Glutamatergic neuron (in vitro differentiated cells): ENCODE measurements at regions not wholly inside any gene's neighbourhood (a gene's known extent, or its start where the extent isn't known, plus 50 kb on each side); places are given as distances from the start of the nearest gene placed in this dataset.

Experiments
- DNase-seq: peaks from one replicate; pipeline ENCODE4 v3.0.0; 2022
- H3K27ac Mint-ChIP-seq: one replicate; pipeline ENCODE4 v1.8.0; 2020; ENCODE audit warnings: mild to moderate bottlenecking, mixed read lengths, inconsistent platforms; ENCODE audit not compliant: unreplicated experiment
- H3K27me3 Mint-ChIP-seq: one replicate; pipeline ENCODE4 v1.8.0; 2020; ENCODE audit warnings: mild to moderate bottlenecking, moderate library complexity, mixed read lengths, inconsistent platforms; ENCODE audit not compliant: unreplicated experiment
- H3K36me3 Mint-ChIP-seq: one replicate; pipeline ENCODE4 v1.8.0; 2020; ENCODE audit warnings: mild to moderate bottlenecking, mixed read lengths, inconsistent platforms; ENCODE audit not compliant: unreplicated experiment
- H3K4me1 Mint-ChIP-seq: one replicate; pipeline ENCODE4 v1.8.0; 2020; ENCODE audit warnings: mild to moderate bottlenecking, low read depth, mixed read lengths, inconsistent platforms; ENCODE audit not compliant: unreplicated experiment
- H3K4me3 Mint-ChIP-seq: one replicate; pipeline ENCODE4 v1.8.0; 2020; ENCODE audit warnings: mild to moderate bottlenecking, mixed read lengths, inconsistent platforms; ENCODE audit not compliant: unreplicated experiment
- H3K9me3 Mint-ChIP-seq: one replicate; pipeline ENCODE4 v1.8.0; 2020; ENCODE audit warnings: mild to moderate bottlenecking, moderate library complexity, mixed read lengths, inconsistent platforms; ENCODE audit not compliant: unreplicated experiment
- CTCF ChIP-seq: fragments of 200-600 bp; sonication (generic); IDR thresholded peaks from one replicate; pipeline ENCODE4 v1.5.0; 2021; ENCODE audit not compliant: partially characterized antibody, unreplicated experiment

- H3K27ac Mint-ChIP-seq = no peak overlapping the region
- H3K4me1 Mint-ChIP-seq = no peaks in the 10 kb centered on the region
- DNase-seq = no peak
- H3K4me3 Mint-ChIP-seq = no peak overlapping the region
- H3K9me3 Mint-ChIP-seq = no peaks in the 10 kb centered on the region
- H3K36me3 Mint-ChIP-seq = no peaks in the 10 kb centered on the region
- peaks cover 2% of the 10 kb centered on the region for H3K27me3 Mint-ChIP-seq
- no peak for TF ChIP-seq CTCF
These were observed 93.7 kb upstream of the DDX18 start for GRCh38 chr2:117720765-117721164.

GRCh38 chr2:117723483-117723882, 91.0 kb upstream of the DDX18 start:
- H3K36me3 Mint-ChIP-seq = no peaks in the 10 kb centered on the region
- H3K27ac Mint-ChIP-seq = no peak overlapping the region
- peaks cover 2% of the 10 kb centered on the region for H3K27me3 Mint-ChIP-seq
- H3K4me3 Mint-ChIP-seq = no peak overlapping the region
- DNase-seq = no peak
- no peaks in the 10 kb centered on the region for H3K9me3 Mint-ChIP-seq
- no peaks in the 10 kb centered on the region for H3K4me1 Mint-ChIP-seq
- TF ChIP-seq CTCF = no peak

- DNase-seq = no peak
- peaks cover 2% of the 10 kb centered on the region for H3K27me3 Mint-ChIP-seq
These were observed 90.5 kb upstream of the DDX18 start for GRCh38 chr2:117723888-117724434.

GRCh38 chr2:117726747-117727146, 87.7 kb upstream of the DDX18 start:
- Mint-ChIP-seq H3K4me3 (no peak overlapping the region), H3K36me3 (no peaks in the 10 kb centered on the region), H3K27me3 (peaks cover 2% of the 10 kb centered on the region), H3K4me1 (no peaks in the 10 kb centered on the region), H3K9me3 (peaks cover 3% of the 10 kb centered on the region), H3K27ac (no peak overlapping the region)
- TF ChIP-seq CTCF = no peak
- no peak for DNase-seq

More at GRCh38 chr2:117723888-117724434, 90.5 kb upstream of the DDX18 start:
- Mint-ChIP-seq H3K4me3 (no peak overlapping the region), H3K4me1 (no peaks in the 10 kb centered on the region), H3K27ac (no peak overlapping the region), H3K36me3 (no peaks in the 10 kb centered on the region), H3K9me3 (no peaks in the 10 kb centered on the region)
- no peak for TF ChIP-seq CTCF

GRCh38 chr2:117737846-117738245, 76.6 kb upstream of the DDX18 start:
- no peaks in the 10 kb centered on the region for H3K4me1 Mint-ChIP-seq
- H3K27ac Mint-ChIP-seq = no peak overlapping the region
- no peaks in the 10 kb centered on the region for H3K36me3 Mint-ChIP-seq
- H3K4me3 Mint-ChIP-seq = no peak overlapping the region
- no peaks in the 10 kb centered on the region for H3K9me3 Mint-ChIP-seq
- DNase-seq = no peak
- no peaks in the 10 kb centered on the region for H3K27me3 Mint-ChIP-seq
- no peak for TF ChIP-seq CTCF
